H4 (cell line): ENCODE measurements at regions not wholly inside any gene's neighbourhood (a gene's known extent, or its start where the extent isn't known, plus 50 kb on each side); places are given as distances from the start of the nearest gene placed in this dataset.

ENCODE experiments used
- DNase-seq: peaks from one replicate; pipeline ENCODE4 v3.0.0-alpha.2; 2015; ENCODE audit warnings: low spot score

- no peak for DNase-seq
Measured at GRCh38 chr2:20150110-20150706, 74.7 kb downstream of the SDC1 start.

GRCh38 chr2:20149703-20150030, 75.3 kb downstream of the SDC1 start:
- no peak for DNase-seq

GRCh38 chr2:20148923-20149702, 75.8 kb downstream of the SDC1 start:
- DNase-seq, result peak; percentile 73

DNA sequence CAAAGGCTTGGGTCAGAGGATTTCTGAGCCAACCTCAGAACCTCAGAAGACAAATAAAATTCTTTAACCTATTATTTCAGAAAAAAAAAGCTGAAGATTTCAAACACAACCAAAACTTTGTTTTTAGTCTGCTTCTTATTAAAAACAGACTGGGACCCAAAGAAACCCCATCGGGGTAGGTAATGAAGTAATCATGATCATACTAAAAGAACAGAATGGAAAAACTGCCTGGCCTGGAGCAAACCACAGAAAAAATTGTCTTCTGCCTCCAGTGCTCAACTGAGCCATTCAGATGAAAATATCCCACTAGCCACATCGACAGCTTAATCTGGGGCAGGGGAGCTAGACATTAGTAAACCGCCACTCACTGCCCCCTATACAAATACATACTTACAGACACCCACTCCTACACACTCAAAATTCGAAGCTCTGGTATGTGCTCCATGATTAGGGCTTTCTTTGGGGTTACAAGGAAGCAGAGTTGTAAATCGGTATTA, 76.5 kb downstream of the SDC1 start:
- no peak for DNase-seq

DNA sequence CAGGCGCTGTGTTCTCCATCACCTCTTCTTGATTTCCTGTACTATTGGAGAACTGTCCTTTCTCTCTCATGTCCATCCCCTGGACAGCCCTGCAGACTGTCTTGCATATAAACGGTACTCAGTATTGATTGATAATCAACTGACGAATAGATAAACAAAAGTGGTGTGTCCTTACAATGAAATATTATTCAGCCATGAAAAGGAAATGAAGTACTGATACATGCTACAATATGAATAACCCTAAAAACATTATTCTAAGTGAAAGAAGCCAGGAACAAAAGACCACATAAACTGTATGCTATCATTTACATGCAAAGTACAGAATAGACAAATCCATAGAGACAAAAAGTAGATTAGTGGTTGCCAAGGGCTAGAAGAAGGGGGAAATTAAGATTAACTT, 77.6 kb downstream of the SDC1 start:
- no peak for DNase-seq

- DNase-seq, result no peak
Measured at GRCh38 chr2:20146401-20146800, 78.5 kb downstream of the SDC1 start.

GRCh38 chr2:20145497-20146193, 79.3 kb downstream of the SDC1 start:
- DNase-seq, result no peak

- DNase-seq, result no peak
Measured at GRCh38 chr2:20144861-20145260, 80.1 kb downstream of the SDC1 start.

DNA sequence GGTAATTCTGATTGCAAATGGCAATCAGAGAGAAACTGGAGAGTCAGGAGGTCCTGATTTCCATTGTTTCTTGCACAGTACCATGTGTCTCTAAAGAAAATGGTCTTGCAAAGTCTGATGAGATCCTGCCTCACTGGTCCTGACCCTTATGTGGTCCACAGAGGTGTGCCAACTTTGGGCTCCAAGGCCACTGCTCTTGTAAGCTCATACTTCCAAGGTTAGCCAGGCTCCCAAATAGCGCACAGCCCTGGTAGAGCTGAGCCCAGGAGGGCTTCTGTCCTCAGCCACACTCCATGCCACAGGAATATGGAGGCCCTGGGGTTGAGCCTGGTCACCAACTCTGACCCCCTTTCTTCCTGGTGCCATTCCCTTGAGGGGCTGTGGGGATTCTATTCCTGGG, 80.7 kb downstream of the SDC1 start:
- no peak for DNase-seq

GRCh38 chr2:20143263-20143662, 81.7 kb downstream of the SDC1 start:
- peak; percentile 42 for DNase-seq

- DNase-seq, result no peak
Measured at GRCh38 chr2:20141806-20142205, 83.1 kb downstream of the SDC1 start.

- peak; percentile 87 for DNase-seq
Measured at GRCh38 chr2:20141056-20141762, 83.7 kb downstream of the SDC1 start.

DNA sequence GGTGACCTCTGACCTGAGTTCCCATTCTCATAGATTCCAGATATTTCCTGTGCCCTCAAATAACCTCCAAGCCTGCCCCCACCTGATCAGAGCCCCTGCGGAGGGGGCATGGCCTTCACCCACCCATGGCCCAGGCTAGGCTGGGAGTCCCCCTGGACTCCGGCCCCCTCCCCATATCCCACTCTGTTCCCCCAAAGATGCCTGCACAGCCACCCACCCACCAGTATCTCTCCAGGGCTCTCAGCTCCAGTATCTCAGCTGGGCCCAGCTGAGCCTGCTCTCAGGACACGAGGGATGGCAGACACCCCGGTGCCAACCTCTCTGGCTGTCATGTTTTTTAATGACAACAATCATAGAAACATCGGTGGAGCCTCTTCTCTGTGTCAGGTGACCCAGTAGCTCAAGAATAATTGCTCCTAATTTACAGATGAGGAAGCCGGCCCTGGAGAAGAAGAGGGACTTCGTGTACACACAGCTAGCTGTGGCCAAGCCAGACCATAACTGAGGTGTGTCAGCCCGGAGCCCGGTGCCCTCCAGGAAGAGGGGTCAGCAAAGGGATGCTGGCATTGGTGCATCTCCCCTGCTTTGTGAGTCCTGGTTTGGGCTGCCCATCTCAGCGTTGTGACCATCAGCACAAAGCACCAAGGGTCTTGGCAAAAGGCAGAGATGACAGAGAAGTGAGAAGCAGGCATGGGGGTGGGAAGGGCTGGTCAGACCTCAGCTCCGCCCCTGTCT, 84.4 kb downstream of the SDC1 start:
- no peak for DNase-seq

GRCh38 chr2:20139407-20140172, 85.3 kb downstream of the SDC1 start:
- no peak for DNase-seq

- DNase-seq, result no peak
Measured at GRCh38 chr2:20138696-20139095, 86.2 kb downstream of the SDC1 start.

DNA sequence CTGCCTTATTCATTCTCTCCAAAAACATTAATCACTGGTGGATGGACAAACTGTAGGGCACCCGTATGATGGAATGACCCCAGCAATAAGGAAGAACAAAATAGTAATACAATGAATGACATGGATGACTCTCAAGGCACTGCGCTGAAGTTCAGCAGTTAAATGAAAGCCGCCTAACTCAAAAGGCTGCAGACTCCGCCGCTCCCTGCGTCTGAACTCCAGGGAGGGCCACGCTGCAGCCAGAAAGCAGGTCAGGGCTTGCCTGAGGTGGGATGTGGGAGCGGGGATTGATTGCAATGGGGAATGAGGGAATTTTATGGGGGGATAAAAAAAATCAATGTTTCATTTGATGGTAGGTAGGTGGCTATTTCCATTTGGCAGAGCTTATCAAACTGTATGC, 86.5 kb upstream of the LAPTM4A start:
- no peak for DNase-seq

DNA sequence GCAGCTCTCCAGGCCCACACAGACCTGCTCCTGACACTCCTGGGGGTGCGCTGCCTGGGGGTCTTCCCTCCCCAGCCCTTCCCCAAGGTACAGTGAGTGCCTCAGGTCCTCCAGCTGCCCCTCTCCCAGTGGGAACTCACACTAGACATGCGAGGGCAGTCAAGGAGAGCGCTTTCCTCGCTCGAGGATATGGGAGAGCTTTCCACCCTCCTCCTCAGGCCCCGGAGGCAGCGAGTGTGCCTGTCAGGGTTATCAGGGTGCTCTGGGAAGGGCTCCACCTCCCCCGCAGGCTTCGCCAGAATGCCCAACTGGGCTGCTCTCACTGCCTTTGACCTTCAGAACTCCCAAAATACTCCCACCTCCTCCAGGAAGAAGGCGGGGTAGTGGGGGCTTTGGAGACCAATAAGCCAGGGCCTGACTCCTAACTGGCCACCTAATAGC, 85.7 kb upstream of the LAPTM4A start:
- DNase-seq, result no peak

DNA sequence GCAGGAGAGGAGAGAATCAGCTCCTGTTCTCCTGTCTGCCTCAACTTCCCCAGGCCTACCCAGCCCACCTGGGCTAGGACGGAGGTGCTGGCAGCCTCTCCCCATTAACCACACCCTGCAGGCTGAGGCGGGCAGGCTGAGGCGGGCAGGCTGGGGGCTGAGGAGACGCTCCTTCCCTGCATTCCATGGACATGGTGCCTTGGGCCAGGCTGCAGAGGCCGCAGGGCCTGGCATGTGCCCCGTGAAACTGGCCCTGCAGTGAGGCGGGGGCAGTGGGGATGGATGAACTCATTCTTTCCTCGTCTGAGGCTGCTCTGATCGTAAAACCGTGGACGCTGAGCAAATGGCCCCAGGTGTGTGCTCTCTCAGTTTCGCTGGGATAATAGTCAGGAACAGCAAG, 84.7 kb upstream of the LAPTM4A start:
- DNase-seq, result no peak

- peak; percentile 31 for DNase-seq
Measured at GRCh38 chr2:20135631-20136050, 84.2 kb upstream of the LAPTM4A start.

DNA sequence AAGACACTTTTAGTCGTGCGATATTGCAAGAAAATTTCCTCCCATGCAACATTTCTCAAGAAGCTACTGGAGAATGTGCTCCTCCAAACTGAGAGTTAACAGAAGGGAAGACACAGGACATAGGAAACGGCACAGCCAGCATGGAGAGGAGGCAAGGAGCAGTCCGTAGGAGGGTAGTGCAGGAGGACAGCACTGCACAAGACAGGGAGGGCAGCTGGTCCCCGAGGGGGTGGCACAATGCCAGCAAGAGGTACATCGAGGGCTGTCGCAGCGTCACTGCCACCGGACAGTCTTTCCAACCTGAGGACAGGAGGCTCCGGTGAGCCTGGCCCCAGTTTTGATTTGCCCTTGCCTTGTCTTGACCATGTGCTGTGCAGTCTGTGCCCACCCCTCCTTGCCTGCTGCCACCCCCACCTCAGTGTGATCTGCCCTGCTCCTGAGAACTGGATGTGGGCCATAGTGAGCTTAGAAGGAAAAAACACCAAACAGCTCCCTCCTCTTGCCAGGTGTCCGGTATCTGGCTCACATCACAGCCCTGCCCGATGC, 81.6 kb upstream of the LAPTM4A start:
- DNase-seq, result no peak
